Transverse colon (tissue), 4 donors: ENCODE measurements at regions not wholly inside any gene's neighbourhood (a gene's known extent, or its start where the extent isn't known, plus 50 kb on each side); places are given as distances from the start of the nearest gene placed in this dataset.

Experiments used
- DNase-seq: peaks from one replicate; pipeline ENCODE4 v3.0.0-alpha.2; 2019
- H3K27ac ChIP-seq, 4 donors: fragments of 200-600 bp; sonication (generic); 2 replicates each; pipeline ENCODE4 v1.5.1; 2016 to 2018; ENCODE audit warnings: inconsistent platforms in 4 of 4
- H3K27me3 ChIP-seq: fragments of 200-600 bp; sonication (generic); 2 replicates; pipeline ENCODE4 v1.5.1; 2017; ENCODE audit warnings: inconsistent platforms
- H3K36me3 ChIP-seq, 4 donors: fragments of 200-600 bp; sonication (generic); 2 replicates each; pipeline ENCODE4 v1.5.1; 2017 to 2019; ENCODE audit warnings: inconsistent platforms in 4 of 4
- H3K4me1 ChIP-seq, 4 donors: fragments of 200-600 bp; sonication (generic); 2 replicates each; pipeline ENCODE4 v1.5.1; 2017 to 2020; ENCODE audit warnings: inconsistent platforms in 4 of 4
- H3K4me3 ChIP-seq, 4 donors: fragments of 200-600 bp; sonication (generic); 1 replicate in 1 of 4; 2 replicates in 3 of 4; pipeline versions ENCODE4 v1.5.1 to v1.6.1; 2017 to 2019; ENCODE audit warnings: inconsistent platforms in 4 of 4
- H3K9me3 ChIP-seq, 2 donors: fragments of 200-600 bp; sonication (generic); 2 replicates each; pipeline ENCODE4 v1.5.1; 2017 to 2019; ENCODE audit warnings: inconsistent platforms in 2 of 2
- EP300 ChIP-seq: sonication (generic); formaldehyde crosslinking; IDR thresholded peaks from one replicate; pipeline ENCODE4 v1.6.1; 2017; ENCODE audit warnings: antibody characterized with exemption, low read depth
- POLR2A ChIP-seq: fragments of 450-650 bp; IDR thresholded peaks from one replicate; pipeline ENCODE4 v1.6.1; 2016; ENCODE audit warnings: antibody characterized with exemption, mild to moderate bottlenecking, moderate library complexity
- POLR2AphosphoS5 ChIP-seq, 3 donors: sonication (generic); formaldehyde crosslinking; IDR thresholded peaks; one replicate each; pipeline ENCODE4 v1.6.1; 2016; ENCODE audit warnings: antibody characterized with exemption in 3 of 3
- WGBS, 2 donors: methylation state at CpG; one replicate each; pipeline ENCODE4 v1.1.5; 2018; ENCODE audit warnings: low coverage in 1 of 2; 5-methylcytosine and 5-hydroxymethylcytosine counted together
- in situ Hi-C, 4 donors: fragments of 200-750 bp; cut with MboI; loops; one replicate each; pipeline versions ENCODE4 v1.15.0 to v1.15.1; 2017; ENCODE audit warnings: low sequenced_read_pairs in 3 of 4, low pct_ligation_motif_present in 1 of 4, low pct_unique_long_range_greater_than_20kb in 1 of 4
- intact Hi-C: fragments of 100-400 bp; cut with DNase I; formaldehyde crosslinking; loops from one replicate; pipeline ENCODE4 v1.15.1; 2023; ENCODE audit warnings: low total_unique reads
- TF ChIP-seq, protein P1 (sequence below), 5 experiments: fragments of 200-600 bp in 3 of 5; fragments of 450-650 bp in 2 of 5; sonication (generic) in 3 of 5; IDR thresholded peaks; 1 replicate in 2 of 5; 2 replicates in 3 of 5; pipeline ENCODE4 v1.5.1; 2016 to 2017; ENCODE audit warnings: antibody characterized with exemption in 5 of 5, inconsistent platforms in 3 of 5, mild to moderate bottlenecking in 2 of 5, moderate library complexity in 1 of 5

DNA sequence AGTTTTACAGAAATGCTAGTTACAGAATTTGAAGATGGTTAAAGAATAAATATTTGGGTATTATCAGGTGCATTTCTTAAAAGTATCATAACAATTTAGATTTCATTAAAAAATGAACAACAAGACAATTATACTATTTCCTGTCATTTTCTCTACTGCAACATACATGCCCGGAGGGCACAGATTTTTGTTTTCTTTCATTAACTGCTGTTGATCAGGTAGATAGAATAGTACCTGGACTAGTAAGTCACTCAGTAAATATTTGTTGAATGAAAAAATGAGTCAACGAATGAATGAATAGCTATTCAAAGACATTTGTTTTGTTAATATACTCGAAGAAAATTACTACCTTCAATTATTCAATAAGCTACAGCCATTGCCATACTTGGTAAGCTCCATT lies 531.2 kb upstream of the VRK2 start:
- in situ Hi-C loops, result loop anchor here in 3 of 4 donors (25.0 kb wide), 1 partner anchor 1328 kb away; the partner anchor contains the start of gene CCDC85A (in 3 of the 3)
- Histone ChIP-seq H3K36me3 (no peaks in the 10 kb centered on the region), H3K4me3 (no peak overlapping the region), H3K9me3 (no peaks in the 10 kb centered on the region), H3K4me1 (no peaks in the 10 kb centered on the region), H3K27me3 (no peaks in the 10 kb centered on the region), H3K27ac (no peak overlapping the region)
- 38 to 40% methylated on average over 3 of the region's 3 CpGs for WGBS, 2 donors
- no peak for TF ChIP-seq POLR2AphosphoS5 (IDR thresholded peaks at IDR 0.05)
- no peak for TF ChIP-seq EP300
- TF ChIP-seq, protein P1, sequence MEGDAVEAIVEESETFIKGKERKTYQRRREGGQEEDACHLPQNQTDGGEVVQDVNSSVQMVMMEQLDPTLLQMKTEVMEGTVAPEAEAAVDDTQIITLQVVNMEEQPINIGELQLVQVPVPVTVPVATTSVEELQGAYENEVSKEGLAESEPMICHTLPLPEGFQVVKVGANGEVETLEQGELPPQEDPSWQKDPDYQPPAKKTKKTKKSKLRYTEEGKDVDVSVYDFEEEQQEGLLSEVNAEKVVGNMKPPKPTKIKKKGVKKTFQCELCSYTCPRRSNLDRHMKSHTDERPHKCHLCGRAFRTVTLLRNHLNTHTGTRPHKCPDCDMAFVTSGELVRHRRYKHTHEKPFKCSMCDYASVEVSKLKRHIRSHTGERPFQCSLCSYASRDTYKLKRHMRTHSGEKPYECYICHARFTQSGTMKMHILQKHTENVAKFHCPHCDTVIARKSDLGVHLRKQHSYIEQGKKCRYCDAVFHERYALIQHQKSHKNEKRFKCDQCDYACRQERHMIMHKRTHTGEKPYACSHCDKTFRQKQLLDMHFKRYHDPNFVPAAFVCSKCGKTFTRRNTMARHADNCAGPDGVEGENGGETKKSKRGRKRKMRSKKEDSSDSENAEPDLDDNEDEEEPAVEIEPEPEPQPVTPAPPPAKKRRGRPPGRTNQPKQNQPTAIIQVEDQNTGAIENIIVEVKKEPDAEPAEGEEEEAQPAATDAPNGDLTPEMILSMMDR (IDR thresholded peaks at IDR 0.05), result no peak
- no peak for DNase-seq
- intact Hi-C loops, result no loop called here

DNA sequence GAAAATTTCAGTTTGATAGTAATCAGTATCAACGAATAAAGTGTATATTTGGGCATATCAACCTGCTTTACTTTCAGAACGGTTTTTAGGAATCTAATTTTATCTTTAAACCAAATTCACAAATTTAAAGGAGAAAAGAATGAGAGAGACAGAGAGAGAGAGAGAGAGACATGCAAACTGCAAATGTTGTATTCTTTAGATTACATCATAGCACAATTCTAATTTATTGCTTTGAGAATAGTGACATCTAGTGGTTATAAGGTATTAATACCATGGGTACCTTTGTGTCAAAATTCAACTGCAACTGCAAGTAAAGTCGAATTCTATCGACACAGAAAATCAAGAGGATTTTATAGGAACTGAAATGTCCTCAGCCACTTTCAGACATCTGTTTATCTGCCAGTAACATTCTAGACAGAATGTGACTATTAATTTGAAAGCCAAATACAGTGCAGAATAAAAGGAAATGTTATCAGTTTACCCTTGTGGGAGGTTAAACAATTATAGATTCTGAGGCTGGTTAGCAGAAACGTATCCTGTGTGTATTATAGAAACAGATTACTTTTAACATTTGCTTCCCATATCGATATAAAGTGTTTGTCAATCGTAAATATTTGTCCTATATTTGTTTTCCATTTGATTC lies 529.8 kb upstream of the VRK2 start:
- Histone ChIP-seq H3K27me3 (no peaks in the 10 kb centered on the region), H3K4me1 (no peaks in the 10 kb centered on the region), H3K9me3 (no peaks in the 10 kb centered on the region), H3K36me3 (no peaks in the 10 kb centered on the region), H3K27ac (no peak overlapping the region), H3K4me3 (no peak overlapping the region)
- WGBS, 2 donors, result 12 to 15% methylated on average over 7 of the region's 7 CpGs
- TF ChIP-seq POLR2AphosphoS5 (IDR thresholded peaks at IDR 0.05) (no peak), EP300 (no peak), POLR2A (no peak)
- TF ChIP-seq, protein P1 (IDR thresholded peaks at IDR 0.05), result peak; percentile 35 to 60 (median 55)
- intact Hi-C loops, result no loop called here
- no peak for DNase-seq
- in situ Hi-C loops, result loop anchor here in 3 of 4 donors (25.0 kb wide), 1 partner anchor 1330 kb away; the partner anchor contains the start of gene CCDC85A (in 3 of the 3)

DNA sequence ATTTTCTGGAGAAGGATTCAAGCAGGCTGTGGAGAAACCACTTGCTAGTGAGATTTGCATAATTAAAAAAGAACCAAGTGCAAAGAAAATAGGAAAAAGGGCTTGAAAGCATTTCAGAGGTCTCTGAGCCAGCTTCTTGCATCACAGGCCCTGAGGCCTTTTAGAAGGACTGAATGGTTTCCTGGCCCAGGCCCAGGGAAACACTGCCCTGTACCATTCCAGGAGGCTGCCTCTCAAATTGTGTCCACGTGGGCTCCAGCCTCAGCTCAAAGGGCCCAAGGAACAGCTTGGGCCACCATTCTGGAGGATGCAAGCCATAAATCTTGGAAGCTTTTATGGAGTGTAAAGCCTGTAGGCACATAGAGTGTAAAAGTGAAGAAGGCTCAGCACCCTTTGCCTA lies 523.3 kb upstream of the VRK2 start:
- TF ChIP-seq POLR2AphosphoS5 (IDR thresholded peaks at IDR 0.05) (no peak), POLR2A (no peak), EP300 (no peak)
- TF ChIP-seq, protein P1 (IDR thresholded peaks at IDR 0.05), result no peak
- Histone ChIP-seq H3K27me3 (no peaks in the 10 kb centered on the region), H3K27ac (no peak overlapping the region), H3K9me3 (peaks cover 0 to 3% of the 10 kb centered on the region in 2 donors), H3K4me3 (no peak overlapping the region), H3K4me1 (no peaks in the 10 kb centered on the region), H3K36me3 (no peaks in the 10 kb centered on the region)
- WGBS, 2 donors, result 67% methylated on average over 1 of the region's 1 CpG; no CpG with 5 or more reads in 1 of the 2 donors
- DNase-seq, result no peak
- intact Hi-C loops (no loop called here), in situ Hi-C loops (loop anchor here in 3 of 4 donors (25.0 kb wide), 1 partner anchor 1336 kb away; the partner anchor contains the start of gene CCDC85A (in 3 of the 3))

DNA sequence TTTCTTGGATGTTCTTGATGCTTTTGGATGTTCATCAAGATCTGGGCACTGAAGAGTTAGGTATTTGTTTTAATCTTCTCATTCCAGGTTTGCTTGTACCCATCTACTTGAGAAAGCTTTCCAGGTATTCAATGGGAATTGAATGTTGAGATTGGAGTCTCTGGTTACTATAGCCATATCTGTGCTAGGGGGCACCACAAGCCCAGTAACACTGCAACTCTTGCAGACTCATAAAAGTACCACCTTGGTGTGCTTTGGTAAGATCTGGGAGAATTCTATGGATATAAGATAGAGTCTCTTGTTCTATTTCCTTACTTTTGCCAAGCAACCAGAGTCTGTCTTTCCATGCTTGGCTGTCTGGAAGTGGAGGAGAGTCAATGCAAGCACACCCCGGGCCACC lies 518.9 kb upstream of the VRK2 start:
- in situ Hi-C loops (no loop called here), intact Hi-C loops (no loop called here)
- Histone ChIP-seq H3K27me3 (no peaks in the 10 kb centered on the region), H3K4me1 (no peaks in the 10 kb centered on the region), H3K4me3 (no peak overlapping the region), H3K9me3 (peaks cover 0 to 3% of the 10 kb centered on the region in 2 donors), H3K27ac (no peak overlapping the region), H3K36me3 (no peaks in the 10 kb centered on the region)
- WGBS, 2 donors, result 89% methylated on average over 1 of the region's 1 CpG; no CpG with 5 or more reads in 1 of the 2 donors
- no peak for TF ChIP-seq EP300
- TF ChIP-seq, protein P1 (IDR thresholded peaks at IDR 0.05), result no peak
- no peak for TF ChIP-seq POLR2AphosphoS5 (IDR thresholded peaks at IDR 0.05)
- no peak for TF ChIP-seq POLR2A
- no peak for DNase-seq
